ENCODE measurements at regions not wholly inside any gene's neighbourhood (a gene's known extent, or its start where the extent isn't known, plus 50 kb on each side); places are given as distances from the start of the nearest gene placed in this dataset.
"Not testable (repeated sequence)": the region's sequence is repeated elsewhere in the genome, so short reads cannot be mapped to it uniquely, and the experiment has no call there.

DNA sequence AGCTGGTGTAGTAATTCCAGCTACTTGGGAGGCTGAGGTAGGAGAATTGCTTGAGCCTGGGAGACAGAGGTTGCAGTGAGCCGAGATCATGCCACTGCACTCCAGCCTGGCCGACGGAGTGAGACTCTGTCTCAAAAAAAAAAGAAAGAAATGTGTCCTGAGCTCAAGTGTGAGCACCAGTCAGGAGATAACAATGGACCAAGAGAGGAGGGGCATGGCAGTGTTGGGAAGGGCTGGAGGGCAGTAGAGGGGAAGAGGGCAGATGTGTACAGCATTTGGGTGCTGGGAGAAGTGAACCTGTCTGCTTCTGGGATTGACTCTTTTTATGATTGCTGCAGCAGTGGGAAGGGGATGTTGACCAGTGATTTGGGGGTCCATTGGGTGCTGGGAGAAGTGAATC, 105.3 kb upstream of the MPHOSPH6 start:
- not testable (repeated sequence) for DNase-seq (ENCODE audit: extremely low read depth in 1 of 11, low read depth in 9 of 11, low spot score in 4 of 11)

DNA sequence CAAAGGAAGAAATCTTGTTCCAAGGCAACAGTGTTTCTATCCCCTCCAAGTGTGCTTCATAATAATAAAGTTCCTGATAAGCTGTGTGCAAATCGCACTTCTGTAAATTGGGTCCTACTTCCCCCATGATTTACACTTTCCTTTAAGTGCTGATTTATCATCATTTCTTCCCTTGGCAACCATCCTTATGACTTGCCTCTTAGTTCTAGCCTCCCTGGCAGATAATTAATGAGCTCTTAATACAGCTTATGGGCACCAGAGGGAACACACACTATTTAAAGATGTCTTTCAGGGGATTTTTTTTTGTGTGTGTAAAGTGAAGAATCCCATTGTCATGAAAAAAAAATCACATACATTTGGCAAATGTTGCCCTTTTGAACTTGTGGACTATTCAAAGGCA, 101.6 kb upstream of the MPHOSPH6 start:
- no peak for DNase-seq (ENCODE audit: extremely low read depth in 1 of 11, low read depth in 9 of 11, low spot score in 4 of 11)

DNA sequence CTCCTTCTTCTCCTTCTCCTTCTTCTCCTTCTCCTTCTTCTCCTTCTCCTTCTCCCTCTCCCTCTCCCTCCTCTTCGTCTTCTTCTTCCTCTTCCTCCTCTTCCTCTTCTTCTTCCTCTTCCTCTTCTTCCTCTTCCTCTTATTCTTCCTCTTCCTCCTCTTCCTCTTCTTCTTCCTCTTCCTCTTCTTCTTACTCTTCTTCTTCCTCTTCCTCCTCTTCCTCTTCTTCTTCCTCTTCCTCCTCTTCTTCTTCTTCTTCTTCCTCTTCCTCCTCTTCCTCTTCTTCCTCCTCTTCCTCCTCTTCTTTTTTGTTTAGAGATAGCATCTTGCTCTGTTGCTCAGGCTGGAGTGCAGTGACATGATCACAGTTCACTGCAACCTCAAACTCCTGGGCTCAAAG, 97.7 kb upstream of the MPHOSPH6 start:
- not testable (repeated sequence) for DNase-seq (ENCODE audit: extremely low read depth in 1 of 11, low read depth in 9 of 11, low spot score in 4 of 11)

DNA sequence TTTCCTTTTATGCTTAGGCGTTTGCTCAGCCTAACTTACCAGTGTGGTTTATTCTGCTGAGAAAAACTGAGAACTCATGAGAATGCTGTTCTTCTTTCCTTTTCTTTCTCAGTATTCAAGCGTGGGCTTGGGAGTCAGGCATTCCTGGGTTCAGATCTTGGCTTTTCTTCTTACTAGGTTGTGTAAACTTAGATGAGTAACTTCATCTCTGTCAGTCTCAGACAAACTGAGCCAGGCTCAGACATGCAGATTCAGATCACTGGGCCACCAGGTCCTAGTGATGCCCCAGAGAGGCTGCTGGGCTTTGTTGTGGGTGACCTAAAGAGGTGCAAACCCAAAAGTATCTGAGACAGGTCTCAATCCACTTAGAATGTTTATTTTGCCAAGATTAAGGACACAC, 95.8 kb upstream of the MPHOSPH6 start:
- DNase-seq (ENCODE audit: extremely low read depth in 1 of 11, low read depth in 9 of 11, low spot score in 4 of 11) = no peak

DNA sequence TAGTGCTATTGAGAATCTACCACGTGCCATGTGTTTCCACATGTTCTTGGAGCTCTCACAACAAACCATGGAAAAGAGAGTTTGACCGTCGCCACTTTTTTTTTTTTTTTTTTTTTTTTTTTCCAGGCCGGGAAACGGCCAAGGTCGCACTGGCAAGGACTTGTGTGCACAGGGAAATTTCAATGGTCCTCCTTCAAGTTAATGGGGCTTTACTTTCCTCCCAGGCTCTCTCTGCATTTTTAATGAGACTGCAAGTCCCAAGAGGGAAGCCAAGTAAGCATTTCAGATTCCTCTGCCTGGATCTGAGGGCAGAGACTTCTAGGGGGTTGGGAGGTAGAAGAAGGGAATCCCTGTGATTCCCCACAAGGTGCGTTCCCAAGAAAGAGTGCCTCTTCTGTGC, 94.7 kb upstream of the MPHOSPH6 start:
- DNase-seq (ENCODE audit: extremely low read depth in 1 of 11, low read depth in 9 of 11, low spot score in 4 of 11) = peak in 3 of 11 donors; percentile 2 to 16 (median 11)

DNA sequence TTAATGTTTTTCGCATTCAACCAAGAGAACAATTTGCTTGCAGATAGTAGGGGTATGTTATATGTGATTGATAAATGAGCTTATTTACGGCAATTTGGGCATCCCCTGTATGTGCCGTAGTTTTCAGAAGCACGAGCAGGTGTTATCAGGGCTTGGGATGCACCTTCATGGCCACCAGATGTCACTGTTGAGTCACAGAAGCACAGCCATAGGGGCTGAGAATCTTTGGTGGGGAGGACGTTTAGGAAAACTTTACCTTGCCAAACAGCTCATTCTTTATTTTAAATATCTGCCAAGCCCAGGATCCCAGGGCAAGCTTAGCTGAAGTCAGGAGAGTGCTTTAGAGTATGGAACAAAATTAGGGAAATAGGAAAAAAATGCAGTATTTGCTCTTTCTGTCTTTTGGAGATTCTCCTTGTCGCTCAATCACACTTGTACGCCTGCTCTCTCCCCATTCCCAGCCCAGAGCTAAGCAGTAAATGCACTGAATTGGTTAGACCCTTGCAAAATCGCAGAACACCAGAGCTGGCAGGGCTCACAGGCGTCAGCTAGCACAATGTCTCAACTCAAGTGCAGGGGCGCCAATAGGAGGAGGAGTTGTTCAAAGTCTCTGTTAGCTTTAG, 93.6 kb upstream of the MPHOSPH6 start:
- peak in 9 of 11 donors; percentile 9 to 60 (median 44) for DNase-seq (ENCODE audit: extremely low read depth in 1 of 11, low read depth in 9 of 11, low spot score in 4 of 11)

DNA sequence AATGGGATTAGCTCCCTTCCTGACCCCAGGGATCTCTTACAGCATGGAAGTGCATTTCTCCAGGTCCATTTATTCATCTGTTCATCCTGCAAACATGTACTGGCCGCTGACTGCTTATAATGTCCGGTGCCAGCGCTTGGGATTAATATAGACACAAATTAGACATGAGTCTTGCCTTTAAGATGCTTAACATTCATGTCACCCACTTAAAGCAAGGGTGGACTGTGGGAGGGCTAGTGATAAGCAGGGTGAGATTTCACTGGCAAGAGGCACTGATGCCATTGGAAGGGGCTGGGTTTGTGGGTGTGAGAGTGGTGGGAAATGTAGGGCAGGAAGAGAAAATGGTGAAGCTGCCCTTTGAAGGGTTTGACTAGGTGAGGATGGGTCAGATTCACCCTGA, 92.2 kb upstream of the MPHOSPH6 start:
- no peak for DNase-seq (ENCODE audit: extremely low read depth in 1 of 11, low read depth in 9 of 11, low spot score in 4 of 11)

DNA sequence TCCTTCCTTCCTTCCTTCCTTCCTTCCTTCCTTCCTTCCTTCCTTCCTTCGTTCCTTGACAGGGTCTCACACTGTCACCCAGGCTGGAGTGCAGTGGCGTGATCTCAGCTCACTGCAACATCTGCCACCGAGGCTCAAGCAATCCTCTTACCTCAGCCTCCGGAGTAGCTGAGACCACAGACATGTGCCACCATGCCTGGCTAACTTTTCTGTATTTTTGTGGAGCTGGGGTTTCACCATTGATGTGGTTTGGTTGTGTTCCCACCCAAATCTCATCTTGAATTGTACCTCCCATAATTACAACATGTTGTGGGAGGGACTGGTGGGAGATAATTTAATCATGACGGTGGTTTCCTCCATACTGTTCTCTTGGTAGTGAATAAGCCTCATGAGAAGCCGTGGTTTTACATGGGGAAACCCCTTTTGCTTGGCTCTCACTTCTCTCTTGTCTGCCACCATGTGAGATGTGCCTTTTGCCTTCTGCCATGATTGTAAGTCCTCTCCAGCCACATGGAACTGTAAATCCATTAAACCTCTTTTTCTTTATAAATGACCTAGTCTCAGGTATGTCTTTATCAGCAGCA, 90.3 kb upstream of the MPHOSPH6 start:
- DNase-seq (ENCODE audit: extremely low read depth in 1 of 11, low read depth in 9 of 11, low spot score in 4 of 11) = no peak

DNA sequence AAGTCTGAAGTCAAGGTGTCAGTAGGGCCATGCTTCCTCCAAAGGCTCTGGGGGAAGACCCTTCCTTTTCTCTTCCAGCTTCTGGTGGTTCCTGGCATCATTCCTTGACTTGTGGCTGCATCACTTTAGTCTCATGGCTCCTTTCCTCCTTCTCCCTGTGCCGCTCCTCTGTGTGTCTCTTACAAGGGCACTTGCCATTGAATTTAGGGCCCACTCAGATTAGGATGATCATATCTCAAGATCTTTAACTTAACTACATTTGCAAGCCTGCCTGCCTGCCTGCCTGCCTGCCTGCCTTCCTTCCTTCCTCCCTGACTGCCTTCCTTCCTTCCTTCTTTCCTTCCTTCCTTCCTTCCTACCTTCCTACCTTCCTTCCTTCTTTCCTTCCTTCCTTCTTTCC, 89.7 kb upstream of the MPHOSPH6 start:
- DNase-seq (ENCODE audit: extremely low read depth in 1 of 11, low read depth in 9 of 11, low spot score in 4 of 11) = no peak

DNA sequence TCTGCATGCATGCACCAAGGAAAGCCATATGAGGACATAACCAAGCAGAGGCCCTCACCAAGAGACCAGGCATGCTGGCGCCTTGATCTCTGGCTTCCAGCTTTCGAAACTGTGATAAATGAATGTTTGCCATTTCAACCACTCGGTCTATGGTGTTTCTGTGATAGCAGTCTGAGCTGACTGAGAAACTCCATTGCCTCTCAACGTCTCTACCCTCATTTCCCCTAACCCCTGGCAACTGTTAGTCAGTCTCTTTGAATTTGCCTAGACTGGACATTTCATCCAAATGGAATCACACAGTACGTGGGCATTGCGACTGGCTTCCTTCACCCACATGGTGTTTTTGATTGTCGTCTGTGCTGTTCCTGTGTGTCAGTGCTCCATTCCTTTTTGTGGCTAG, 88.0 kb upstream of the MPHOSPH6 start:
- no peak for DNase-seq (ENCODE audit: extremely low read depth in 1 of 11, low read depth in 9 of 11, low spot score in 4 of 11)

DNA sequence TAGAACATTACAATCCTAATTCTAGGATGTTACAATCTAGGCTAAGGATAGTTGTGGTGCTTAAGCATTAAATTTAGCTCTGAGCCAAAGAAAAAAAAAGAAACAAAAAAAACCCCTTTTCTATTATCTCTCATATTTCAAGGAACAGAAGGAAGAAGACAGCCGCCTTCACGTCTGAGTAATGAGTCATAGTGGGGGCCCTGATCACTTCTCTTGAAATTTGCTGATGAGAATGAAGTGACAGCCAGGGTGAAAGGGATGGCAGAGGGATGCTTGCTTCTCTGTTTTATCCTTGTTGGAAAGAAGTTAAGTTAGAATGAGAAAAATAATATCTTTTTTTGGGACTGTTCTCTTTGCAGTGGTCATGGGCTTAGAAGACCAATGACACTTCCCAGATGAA, 82.6 kb upstream of the MPHOSPH6 start:
- DNase-seq (ENCODE audit: extremely low read depth in 1 of 11, low read depth in 9 of 11, low spot score in 4 of 11) = no peak

DNA sequence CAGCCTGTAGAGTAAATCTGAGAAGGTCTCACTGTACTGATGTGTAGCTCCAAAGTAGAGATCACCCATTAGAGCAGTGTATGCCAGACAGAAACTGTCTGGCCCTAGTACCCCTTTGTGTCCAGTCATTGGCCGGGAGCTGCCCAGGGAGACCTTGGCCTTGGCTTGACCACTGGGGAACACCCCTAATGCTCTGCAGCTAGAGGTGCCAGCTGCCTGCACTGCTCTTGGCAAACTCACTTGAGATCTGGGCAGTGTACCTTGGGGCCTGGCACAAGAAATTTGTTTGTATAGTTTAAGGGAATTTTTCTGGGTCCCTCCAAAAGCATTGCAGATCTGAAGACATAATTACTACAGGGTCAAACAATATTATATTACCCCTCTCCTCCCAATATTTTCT, 78.7 kb upstream of the MPHOSPH6 start:
- DNase-seq (ENCODE audit: extremely low read depth in 1 of 11, low read depth in 9 of 11, low spot score in 4 of 11) = no peak

DNA sequence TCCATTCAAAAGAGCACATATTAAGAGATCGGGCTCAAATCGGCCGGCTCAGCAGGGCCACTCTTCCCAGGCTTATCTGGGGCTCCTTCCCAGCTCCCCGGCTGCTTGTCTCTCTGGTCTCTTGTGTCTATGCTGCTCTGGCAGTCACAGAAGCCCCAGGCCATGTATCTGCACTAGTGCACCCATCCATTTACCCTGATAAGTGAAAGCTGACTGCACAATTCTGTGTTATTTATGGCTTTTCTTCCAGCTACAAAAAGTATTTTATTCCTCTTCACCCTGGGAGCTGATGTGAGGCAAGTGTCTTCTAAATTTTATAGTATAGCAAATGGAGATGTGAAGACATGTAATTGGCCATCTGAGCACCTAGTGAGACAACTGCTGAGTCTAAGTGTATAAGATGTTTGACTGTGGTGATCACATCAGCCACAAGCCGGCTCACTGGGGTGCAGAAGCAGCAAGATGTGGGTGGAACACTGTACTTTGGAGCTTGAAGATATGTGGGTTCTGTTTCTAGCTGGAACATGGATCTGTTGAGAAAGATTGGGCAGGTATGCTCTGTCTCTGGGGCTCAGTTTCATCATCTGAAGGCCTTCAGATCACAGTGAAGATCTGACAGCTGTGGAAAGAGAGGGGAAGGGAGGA, 78.1 kb upstream of the MPHOSPH6 start:
- no peak for DNase-seq (ENCODE audit: extremely low read depth in 1 of 11, low read depth in 9 of 11, low spot score in 4 of 11)

DNA sequence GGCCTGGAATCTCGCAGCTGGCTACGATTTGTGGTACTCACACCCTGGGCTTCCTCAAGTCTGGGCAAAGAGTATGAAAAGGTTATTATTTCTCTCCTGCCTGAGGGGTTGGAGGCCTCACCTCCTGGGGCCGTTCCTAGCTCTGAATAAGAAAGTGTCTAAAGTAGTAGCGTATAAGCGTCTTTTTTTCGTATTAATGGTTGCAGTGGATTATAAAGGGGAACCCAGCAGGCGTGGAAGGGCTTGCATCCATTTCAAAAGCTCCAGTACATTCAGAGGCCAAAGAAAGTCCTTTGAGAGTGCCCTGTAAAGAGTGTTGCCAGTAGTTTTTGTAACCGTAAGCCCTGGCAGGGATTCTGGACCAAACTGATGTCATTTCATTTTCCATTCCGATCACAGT, 72.2 kb upstream of the MPHOSPH6 start:
- no peak for DNase-seq (ENCODE audit: extremely low read depth in 1 of 11, low read depth in 9 of 11, low spot score in 4 of 11)

DNA sequence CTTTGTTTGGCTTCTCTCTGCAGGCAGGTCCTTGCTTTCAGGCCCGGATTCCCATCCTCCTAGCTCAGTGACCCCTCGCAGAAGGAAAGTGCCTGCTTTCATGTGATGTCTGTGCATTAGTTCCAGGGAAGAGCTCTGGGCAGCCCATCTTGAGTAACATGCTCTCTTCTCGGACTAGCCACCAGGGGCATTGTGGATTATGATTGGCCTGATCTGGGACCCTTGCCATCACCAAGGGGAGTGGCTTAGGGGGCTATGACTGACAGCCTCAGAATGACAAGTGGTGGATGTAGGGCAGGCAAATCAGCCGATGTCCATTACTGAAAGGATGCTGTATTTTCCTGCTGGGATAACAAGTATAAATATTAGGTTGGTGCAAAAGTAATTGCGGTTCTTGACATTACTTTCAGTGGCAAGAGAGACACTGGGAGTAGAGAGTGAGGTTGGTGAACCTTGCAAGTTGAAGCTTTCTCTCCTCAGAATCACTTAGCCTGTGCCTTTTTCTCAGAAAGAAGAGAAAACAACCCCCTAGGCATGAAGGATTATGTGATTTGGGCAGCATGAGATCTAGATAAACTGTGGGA, 71.5 kb upstream of the MPHOSPH6 start:
- no peak for DNase-seq (ENCODE audit: extremely low read depth in 1 of 11, low read depth in 9 of 11, low spot score in 4 of 11)

DNA sequence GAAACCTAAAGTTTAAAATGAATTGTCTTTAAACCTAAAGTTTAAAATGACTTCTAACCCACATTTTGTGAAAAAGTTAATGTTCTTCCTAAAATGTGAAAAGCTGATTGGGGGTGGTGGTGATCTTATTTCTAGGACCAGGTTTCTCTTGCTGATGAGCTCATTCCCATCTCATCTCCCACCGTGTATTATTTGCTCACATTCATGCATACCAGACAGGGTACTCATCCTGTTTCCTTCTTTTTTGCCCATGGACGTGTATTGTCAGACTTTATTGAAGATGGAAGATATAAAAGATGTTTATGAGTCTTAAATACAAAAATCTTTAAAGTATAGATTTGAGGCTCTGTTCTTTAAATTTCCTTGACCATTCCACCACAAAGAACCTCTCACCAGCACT, 70.1 kb upstream of the MPHOSPH6 start:
- DNase-seq (ENCODE audit: extremely low read depth in 1 of 11, low read depth in 9 of 11, low spot score in 4 of 11) = no peak

DNA sequence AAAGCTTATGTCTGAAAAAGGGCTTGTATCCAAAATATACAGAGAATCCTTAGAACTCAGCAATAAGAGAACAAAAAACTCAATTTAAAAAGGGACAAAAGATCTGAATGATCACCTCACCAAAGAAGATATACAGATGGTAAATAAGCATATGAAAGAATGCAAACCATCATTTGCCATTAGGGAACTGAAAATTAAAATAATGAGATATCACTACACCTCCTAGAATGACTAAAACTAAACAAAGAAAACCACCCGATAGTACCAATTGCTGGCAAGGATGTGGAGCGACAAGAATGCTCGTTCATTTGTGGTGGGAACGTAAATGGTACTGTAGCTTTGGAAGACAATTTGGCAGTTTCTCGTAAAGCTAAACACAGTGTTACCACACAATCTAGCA, 66.9 kb upstream of the MPHOSPH6 start:
- no peak for DNase-seq (ENCODE audit: extremely low read depth in 1 of 11, low read depth in 9 of 11, low spot score in 4 of 11)

DNA sequence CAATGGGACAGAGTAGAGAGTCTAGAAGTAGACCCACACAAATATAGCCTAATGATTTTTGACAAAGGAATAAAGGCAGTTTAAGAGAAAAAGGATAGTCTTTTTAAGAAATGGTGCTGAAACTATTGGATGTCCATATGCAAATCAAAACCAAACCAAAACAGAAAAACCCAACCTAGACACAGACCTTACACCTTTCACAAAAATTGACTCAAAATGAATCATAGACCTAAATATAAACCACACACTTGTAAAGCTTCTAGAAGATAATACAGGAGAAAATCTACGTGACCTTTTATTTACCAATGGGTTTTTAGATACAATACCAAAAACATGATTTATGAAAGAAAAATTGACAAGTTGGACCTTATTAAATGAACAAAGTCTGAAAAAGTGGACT, 66.4 kb upstream of the MPHOSPH6 start:
- no peak for DNase-seq (ENCODE audit: extremely low read depth in 1 of 11, low read depth in 9 of 11, low spot score in 4 of 11)

DNA sequence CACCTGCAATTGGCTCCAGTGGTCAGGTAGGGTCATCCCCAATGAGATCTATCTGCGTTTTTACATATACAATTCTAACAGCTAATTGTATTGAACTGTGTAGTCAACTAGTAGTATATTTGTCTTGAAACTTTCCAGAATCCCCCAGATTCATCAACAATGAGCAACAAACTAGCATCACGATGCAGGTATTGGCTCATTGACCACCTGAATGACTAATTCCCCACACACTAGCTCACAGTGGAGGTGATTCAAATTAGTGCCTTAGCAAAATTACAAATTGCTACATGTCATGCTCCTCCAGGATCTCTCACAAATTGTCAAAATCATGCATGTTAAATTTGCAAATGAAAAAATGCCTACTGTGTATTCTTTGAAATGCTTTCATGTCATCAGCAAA, 62.8 kb upstream of the MPHOSPH6 start:
- no peak for DNase-seq (ENCODE audit: extremely low read depth in 1 of 11, low read depth in 9 of 11, low spot score in 4 of 11)

DNA sequence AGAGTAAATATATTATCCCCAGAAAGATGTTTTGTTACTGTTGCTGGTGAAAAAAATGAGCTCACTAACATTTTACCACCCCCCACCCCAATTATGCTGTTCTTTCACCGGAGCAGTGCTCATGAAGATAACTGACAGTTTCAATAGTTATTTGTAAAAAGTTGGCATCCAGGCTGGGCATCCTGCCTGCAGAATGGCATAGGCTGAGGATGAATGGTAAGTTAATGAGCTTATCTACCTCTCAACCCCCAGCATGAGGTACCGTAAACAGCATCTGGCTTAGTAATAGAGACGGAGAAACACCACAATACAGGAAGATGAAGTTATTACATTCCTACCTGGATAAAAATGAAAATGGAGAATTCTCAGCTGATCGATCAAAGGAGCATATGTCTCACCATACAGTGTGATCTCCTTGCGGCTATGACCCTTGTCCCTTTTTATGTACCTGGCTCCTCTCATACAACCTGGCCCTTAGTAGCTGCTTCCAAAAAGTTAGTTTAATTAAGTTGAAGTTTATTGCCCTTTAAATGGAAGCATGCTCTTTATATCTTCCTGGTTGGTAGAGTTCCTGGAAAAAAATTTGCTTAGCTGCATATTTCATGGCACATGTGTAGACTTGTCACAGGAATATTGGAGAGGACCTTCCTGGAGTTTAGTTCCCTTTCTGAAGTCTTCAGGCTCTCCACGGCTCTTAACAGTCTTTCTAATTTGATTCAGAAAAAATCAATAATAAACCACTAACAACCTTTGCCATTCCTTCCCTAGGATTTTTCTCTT, 61.2 kb upstream of the MPHOSPH6 start:
- DNase-seq (ENCODE audit: extremely low read depth in 1 of 11, low read depth in 9 of 11, low spot score in 4 of 11) = no peak
